ENCODE measurements at regions not wholly inside any gene's neighbourhood (a gene's known extent, or its start where the extent isn't known, plus 50 kb on each side); places are given as distances from the start of the nearest gene placed in this dataset.

DNA sequence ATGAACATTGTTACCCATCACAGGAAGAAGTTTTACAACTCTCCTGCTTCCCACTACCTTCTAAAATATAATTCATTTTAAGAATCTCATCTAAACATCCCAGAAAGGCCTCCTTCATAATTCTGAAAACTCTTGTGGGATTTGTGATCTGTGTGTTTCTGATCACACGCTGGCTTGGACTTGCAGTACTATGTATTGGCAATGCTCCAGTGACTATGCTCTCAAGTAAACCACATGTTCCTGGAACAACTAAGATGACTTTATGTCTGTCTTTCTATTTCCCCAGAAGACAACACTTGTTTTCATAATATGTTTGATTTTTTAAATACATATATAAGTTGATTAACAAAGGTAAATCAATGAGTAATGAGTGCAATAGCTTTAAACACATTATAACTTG lies 376.6 kb upstream of the NETO1 start:
- no peak for DNase-seq (ENCODE audit: low read depth, low spot score)

DNA sequence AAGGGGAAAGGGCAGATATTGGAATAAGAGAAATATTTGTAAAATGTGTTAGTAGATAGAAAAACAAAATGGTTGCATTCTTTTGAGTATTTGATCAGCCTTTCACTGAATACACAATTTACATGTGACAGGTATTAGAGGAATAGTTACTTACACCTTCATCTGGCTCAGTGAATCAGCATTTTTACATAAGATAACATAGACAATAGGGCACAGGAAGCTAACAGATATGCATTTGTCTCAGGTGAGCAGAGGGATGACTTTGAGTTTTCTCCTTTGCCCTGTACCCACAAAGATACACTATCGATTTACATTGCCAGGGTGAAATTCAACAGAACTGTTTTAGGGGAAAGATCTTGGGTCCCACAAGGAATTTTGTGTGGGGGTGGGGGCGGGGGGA lies 373.1 kb upstream of the NETO1 start:
- DNase-seq (ENCODE audit: low read depth, low spot score) = no peak

DNA sequence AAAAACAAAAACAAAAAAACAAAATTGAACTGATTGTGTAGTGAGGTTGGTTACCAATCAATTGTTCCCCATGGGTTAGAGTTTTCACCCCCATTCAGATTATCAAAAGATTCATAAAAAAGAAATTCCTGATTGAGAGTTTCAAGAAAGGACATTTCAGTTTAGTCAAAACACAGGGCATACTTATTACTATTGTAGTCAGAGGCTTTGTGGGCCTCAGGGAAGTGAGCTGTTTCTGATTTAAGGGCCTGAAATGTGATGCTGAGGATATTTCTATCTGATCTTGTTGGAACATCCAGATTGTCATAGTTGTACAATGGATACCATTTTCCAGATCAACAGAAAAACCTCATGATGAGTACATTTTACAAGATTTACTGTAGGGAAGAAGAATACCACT lies 368.1 kb upstream of the NETO1 start:
- no peak for DNase-seq (ENCODE audit: low read depth, low spot score)

- no peak for DNase-seq (ENCODE audit: low read depth, low spot score)
Observed at GRCh38 chr18:73235491-73235890, 367.7 kb upstream of the NETO1 start.

- no peak for DNase-seq (ENCODE audit: low read depth, low spot score)
Observed at GRCh38 chr18:73232933-73233332, 365.1 kb upstream of the NETO1 start.

GRCh38 chr18:73220663-73221062 lies 352.9 kb upstream of the NETO1 start:
- DNase-seq (ENCODE audit: low read depth, low spot score) = no peak

DNA sequence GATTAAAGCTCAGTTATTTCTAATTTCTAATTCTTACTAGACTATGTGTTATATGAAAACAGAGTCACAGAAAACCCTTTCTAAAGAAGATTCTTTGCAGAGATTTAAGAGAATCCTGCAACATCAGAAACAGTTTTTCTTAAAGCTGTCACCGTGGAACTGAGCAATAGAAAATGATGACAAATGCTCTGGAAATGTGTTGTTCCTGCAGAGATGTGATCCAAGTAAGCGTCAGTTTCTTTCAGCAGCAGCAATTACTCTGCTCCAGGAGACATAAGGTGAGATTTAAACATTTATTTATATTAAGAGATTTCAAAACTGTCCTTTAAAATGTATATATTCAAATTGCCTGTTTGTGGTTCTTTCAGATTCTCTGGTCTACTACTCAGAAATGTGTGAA lies 350.5 kb upstream of the NETO1 start:
- no peak for DNase-seq (ENCODE audit: low read depth, low spot score)

GRCh38 chr18:73214970-73215369 lies 347.2 kb upstream of the NETO1 start:
- no peak for DNase-seq (ENCODE audit: low read depth, low spot score)

GRCh38 chr18:73212442-73212841 lies 344.7 kb upstream of the NETO1 start:
- DNase-seq (ENCODE audit: low read depth, low spot score) = no peak

DNA sequence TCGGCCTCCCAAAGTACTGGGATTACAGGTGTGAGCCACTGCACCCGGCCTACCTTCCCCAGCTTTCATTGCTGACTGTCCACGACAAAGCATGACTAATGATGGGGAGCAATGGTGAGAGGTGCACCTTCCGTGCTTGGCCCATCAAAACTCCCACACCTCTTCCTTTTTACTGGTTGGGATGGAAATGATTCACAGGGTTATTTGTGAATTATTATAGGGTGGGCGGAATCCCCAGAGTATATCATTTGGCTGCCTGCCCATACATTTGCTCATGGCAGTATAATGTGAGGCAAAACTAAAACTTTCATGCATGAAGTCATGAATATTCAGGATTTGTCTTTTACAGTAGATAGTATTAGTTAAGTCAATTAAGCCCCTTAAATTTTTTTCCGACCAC lies 334.2 kb upstream of the NETO1 start:
- DNase-seq (ENCODE audit: low read depth, low spot score) = no peak

DNA sequence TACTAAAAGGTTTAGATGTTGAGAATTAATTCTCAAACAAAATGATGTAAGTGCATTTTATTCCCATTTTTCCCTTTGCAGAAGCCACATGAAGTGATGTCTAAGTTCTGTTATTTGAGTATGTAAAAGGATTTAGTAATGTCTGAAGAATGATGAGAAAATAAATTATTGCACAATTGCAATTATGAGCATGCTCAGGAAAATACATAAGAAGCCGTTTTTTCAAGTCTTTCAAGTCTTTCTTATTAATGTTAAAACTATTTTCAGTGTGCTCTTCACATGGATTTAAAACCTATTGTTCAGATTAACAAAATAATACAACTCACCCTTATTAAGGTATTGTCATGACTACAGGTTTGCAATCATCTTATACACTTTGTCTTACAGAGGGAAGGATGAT lies 331.4 kb upstream of the NETO1 start:
- no peak for DNase-seq (ENCODE audit: low read depth, low spot score)

GRCh38 chr18:73189718-73190117 lies 321.9 kb upstream of the NETO1 start:
- no peak for DNase-seq (ENCODE audit: low read depth, low spot score)

DNA sequence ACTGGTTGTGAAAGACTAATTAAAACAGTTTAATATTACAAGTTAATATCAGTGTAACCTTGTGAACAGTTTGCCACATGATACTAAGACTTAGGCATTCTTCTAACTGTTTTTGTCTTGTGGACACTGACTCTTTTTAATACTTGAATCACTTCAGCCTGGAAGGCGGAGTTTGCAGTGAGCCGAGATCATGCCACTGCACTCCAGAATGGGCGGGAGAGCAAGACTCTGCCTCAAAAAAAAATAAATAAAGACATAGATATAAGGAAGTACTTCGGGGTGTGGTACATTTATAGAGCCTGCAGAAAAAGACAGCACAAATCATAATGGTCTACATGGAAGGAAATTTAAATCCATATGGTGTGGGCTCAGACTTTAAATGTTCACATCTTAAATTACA lies 300.4 kb upstream of the NETO1 start:
- no peak for DNase-seq (ENCODE audit: low read depth, low spot score)

GRCh38 chr18:73164430-73164829 lies 296.6 kb upstream of the NETO1 start:
- DNase-seq (ENCODE audit: low read depth, low spot score) = no peak

DNA sequence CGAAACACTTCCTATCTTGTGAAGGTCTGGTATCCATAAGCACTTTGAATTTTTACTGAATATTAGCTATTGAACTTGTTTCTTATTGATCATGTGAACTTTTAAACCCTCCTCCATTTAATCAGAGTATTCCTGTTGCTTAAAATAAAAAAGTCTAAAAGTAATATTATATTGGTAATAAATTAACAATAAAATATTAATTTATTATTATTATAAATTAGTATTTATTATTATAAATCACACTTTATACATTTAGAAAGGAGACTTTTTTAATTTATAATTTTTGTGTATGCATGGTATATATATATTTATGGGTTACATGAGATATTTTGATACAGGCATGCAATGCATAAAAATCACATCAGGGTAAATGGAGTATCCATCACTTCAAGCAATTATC lies 295.4 kb upstream of the NETO1 start:
- DNase-seq (ENCODE audit: low read depth, low spot score) = no peak

GRCh38 chr18:73156117-73156516 lies 288.3 kb upstream of the NETO1 start:
- no peak for DNase-seq (ENCODE audit: low read depth, low spot score)

DNA sequence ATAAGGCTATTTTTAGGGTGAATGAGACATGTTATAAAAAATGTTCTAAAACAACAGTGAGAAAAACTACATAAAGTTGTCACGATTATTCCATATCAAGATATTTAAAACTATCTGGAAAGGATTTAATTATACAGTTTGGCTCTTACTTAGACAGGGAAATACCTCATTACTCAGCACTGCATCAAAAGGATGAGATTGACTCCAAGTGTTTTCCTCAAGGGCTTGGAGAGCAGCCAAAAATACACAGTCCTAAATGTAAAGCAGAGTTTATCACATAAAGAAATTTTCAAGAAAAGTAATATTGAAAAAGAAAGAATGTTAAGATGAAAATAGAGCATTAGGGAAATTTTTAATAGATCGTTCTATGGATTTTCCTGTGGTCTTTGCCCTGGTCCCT lies 285.5 kb upstream of the NETO1 start:
- DNase-seq (ENCODE audit: low read depth, low spot score) = no peak

DNA sequence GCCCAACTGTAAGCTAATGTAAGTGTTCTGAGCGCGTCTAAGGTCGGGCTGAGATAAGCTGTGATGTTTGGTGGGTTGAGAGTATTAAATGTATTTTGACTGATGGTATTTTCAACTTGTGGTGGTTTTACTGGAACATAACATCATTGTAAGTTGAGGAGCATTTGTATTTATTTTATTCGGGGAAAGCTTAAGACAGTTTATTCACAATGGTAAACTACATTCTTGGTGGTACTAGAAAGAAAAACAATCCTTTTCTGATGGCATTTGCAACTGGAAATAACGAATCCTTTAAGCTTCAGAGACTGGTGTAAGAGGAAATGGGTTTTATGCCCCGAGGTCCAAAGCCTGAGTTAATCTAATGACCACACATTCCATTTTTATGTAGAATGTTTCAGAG lies 283.3 kb upstream of the NETO1 start:
- DNase-seq (ENCODE audit: low read depth, low spot score) = no peak

DNA sequence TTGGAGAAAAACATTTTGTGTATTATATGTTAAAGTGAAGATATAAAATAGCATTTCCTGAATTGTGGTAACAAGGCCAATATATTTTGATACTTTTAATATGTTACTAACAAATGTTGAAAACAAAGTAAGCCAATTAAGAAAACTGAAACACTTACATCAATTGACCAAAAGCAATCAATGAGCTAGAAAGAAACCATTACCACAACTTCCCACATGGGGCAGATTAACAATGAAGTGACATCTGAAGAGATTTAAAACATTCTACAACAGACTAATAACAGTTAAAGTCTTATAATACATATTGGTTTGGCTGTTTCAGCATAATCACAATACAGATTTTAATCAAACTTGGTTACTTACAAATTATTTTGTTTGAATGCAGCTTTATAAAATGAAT lies 282.4 kb upstream of the NETO1 start:
- DNase-seq (ENCODE audit: low read depth, low spot score) = no peak

DNA sequence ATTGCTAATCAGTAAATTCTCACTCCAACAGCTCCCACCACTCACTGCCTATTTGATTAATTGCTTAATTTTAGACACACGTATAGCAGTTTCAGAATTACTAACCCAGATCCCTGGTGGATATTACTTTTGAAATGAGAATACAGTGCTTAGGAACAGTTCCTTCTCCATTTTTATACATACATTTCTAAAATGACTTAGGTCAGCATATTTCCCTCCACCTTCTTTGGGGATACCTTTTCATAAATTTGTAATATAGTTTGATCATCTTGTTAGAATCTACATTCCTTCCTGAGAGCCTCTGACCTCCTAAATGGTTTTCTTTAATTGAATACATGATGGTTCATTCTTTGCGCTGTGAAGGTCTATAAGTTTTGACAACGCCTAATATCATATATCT lies 279.8 kb upstream of the NETO1 start:
- no peak for DNase-seq (ENCODE audit: low read depth, low spot score)

DNA sequence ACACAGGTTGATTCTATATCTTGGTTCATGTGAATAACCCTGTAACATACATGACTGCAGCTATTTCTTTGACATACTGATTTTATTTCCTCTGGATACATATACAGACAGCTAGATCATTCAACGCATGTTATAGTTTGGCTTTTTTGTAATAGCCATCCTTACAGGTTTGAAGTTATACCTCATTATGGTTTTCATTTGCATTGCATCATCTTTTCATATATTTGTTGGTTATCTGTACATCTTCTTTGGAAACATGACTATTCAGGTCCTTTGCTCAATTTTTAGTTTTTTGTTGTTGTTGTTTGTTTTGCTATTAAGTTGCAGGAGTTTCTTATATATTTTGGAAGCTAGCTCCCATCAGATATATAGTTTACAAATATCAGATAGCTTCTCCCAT lies 276.2 kb upstream of the NETO1 start:
- no peak for DNase-seq (ENCODE audit: low read depth, low spot score)

- DNase-seq (ENCODE audit: low read depth, low spot score) = no peak
Observed at GRCh38 chr18:73136134-73136533, 268.3 kb upstream of the NETO1 start.

- DNase-seq (ENCODE audit: low read depth, low spot score) = no peak
Observed at GRCh38 chr18:73124175-73124574, 256.4 kb upstream of the NETO1 start.

- no peak for DNase-seq (ENCODE audit: low read depth, low spot score)
Observed at GRCh38 chr18:73121207-73121606, 253.4 kb upstream of the NETO1 start.

GRCh38 chr18:73120626-73121025 lies 252.8 kb upstream of the NETO1 start:
- DNase-seq (ENCODE audit: low read depth, low spot score) = no peak

Data from activated naive CD8-positive, alpha-beta T cell treated with anti-CD3 and anti-CD28 coated beads, Interleukin-2, amount 50 U/mL, for 16 hours (primary cell).